ENCODE measurements at regions not wholly inside any gene's neighbourhood (a gene's known extent, or its start where the extent isn't known, plus 50 kb on each side); places are given as distances from the start of the nearest gene placed in this dataset.
"Not testable (repeated sequence)": the region's sequence is repeated elsewhere in the genome, so short reads cannot be mapped to it uniquely, and the experiment has no call there.

DNA sequence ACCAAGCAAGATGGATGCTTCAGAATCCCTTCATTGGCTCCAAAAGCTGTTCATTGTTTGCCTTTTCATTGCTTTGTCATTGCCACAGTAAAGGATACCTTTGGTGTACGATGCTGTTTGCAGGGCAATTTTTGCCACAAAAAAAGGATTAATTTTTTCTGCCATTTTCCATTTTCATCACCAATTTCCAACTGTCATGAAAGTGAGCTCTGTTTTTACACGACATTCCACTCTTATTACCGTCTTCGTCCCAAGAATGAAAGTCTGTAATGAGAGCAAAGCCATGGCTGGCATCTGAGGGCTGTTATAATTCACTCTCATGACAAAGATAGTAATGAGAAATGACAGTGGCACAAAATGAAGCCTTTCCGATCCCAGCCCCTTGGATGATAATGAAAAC lies 272.7 kb upstream of the DCN start:
- no peak for DNase-seq (ENCODE audit: low read depth, low spot score)

DNA sequence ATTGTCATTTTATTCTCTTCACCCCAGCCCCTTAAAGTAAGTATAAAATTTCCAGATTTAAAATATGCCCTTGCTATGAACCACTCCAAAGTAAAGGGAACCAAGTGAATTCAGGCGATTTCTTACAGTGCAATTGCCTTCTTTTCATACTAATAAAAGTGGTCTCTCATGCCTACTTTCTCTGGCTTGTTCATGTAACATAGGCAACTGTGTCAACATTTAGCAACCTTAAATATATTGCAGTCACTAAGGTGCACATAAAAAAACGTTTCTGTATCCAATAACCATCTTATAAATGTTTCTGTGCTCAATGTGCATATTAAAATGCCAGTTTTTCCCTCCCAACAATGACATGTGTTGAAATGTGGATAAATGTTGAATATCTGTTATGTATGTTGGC lies 271.6 kb upstream of the DCN start:
- DNase-seq (ENCODE audit: low read depth, low spot score) = no peak

DNA sequence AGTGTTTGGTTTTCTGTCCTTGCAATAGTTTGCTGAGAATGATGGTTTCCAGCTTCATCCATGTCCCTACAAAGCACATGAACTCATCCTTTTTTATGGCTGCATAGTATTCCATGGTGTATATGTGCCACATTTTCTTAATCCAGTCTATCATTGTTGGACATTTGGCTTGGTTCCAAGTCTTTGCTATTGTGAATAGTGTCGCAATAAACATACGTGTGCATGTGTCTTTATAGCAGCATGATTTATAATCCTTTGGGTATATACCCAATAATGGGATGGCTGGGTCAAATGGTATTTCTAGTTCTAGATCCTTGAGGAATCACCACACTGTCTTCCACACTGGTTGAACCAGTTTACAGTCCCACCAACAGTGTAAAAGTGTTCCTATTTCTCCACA lies 269.8 kb upstream of the DCN start:
- DNase-seq (ENCODE audit: low read depth, low spot score) = not testable (repeated sequence)

DNA sequence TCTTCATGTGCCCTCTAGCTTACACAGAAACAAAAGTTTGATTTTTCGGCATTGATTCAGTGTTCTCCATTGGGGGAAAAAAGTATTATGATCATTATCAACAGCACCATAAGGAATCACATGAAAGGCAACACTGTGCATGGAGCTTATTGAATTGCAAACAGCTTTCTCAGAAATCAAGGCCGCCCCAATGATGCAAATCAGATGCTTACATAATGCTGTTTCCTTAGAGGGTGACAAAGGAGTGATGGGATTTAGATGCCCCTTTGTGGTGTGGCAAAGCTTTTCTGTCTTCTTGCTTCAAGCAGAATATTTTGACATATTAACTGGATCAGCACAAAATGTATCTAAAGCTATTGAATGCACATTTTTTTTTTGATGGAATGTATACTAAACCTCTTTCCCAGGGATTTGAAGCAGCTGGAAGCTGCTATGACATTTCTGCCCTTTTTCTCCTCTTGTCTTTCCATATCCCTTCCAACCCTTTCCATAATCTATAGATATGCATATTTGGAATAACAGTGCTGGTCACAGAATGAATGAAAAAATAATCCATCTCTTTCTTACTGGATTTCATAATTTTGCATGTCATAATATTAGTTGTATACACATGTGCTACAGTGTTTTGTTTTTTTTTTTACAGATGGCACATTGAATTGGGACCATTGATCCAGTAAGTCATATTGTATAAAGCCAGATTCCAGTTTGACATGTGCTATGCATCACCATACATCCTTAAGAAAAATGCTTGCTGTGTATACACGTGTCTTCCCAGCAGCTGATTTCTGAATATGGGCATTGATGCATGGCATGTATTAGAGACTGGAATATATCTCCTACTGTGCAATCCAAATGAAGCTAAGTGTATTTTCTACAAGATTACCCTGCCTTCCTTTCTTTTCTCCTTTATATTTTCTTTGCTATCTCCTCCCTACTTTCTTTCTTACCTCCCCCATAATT lies 259.7 kb upstream of the DCN start:
- DNase-seq (ENCODE audit: low read depth, low spot score) = no peak

DNA sequence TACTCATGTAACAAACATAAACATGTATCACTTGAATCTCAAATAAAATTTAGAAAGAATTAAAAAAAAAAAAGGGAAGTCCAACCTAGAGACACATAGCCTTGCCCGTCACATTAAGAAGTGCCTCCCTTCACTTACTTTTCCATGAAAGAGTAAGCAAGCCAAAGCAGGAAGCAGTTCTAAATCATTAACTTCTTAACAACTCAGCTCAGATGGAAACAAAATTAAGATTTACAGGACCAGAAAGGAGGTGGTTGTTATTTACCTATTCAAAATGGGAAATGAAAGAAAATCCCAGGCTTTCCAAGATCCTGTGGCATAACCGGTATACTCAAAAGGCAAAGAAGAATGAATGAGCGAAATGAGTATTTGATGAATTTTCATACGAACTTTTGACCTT lies 258.6 kb upstream of the DCN start:
- DNase-seq (ENCODE audit: low read depth, low spot score) = no peak

DNA sequence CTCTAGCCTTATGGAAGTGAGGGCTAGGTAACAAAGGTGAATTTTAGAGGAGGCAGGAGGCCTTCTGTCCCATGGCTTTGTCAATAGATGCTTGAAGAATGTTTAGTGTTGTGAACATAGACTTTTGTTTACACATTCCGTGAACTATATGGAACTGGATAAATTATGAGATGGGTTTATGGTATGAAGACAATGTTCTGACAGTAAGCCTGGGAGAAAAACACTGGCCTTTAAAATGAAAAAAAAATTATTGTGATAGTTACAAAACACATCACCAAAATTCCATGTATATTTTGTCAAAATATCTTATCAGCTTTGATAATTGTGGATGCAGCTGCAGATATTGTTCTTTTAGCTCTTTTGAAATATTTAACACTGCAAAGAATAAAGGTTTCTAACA lies 251.5 kb upstream of the DCN start:
- DNase-seq (ENCODE audit: low read depth, low spot score) = no peak

DNA sequence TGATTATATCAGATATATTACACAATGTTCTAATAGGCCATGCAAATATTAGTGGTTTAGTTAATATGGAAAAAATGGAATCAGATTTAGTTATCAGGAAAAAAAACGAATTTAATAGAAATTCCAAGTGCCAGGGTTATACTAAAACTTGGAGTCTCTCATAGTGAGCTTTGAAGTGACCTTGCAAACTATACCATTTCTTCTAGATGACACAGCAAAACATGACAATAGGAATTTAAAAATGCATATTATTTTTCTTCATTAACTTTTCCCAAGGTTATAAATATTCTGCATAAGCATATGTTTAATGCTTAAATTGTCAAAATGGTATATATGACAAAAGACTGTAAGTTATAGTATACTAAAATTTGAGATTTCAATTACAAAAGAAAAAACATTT lies 250.1 kb upstream of the DCN start:
- DNase-seq (ENCODE audit: low read depth, low spot score) = no peak

DNA sequence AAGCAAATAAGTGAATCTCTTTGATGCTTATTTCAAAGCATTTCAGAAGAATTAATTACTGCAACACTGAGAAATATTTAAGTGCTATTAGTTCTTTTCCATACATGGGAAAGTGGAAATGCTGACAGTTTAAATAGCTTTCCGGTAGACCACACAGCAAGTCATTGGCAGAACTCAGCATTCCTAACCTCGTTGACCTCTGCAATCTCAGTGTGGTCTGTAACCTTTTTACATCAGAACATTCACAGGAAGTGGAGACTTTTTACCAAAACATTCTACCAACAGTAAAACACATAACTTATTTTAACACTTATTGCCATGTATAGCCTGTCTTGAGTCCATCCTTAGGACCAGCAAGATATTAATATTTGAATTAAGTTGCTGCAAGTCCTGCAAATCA lies 249.5 kb upstream of the DCN start:
- peak; percentile 73 for DNase-seq (ENCODE audit: low read depth, low spot score)

DNA sequence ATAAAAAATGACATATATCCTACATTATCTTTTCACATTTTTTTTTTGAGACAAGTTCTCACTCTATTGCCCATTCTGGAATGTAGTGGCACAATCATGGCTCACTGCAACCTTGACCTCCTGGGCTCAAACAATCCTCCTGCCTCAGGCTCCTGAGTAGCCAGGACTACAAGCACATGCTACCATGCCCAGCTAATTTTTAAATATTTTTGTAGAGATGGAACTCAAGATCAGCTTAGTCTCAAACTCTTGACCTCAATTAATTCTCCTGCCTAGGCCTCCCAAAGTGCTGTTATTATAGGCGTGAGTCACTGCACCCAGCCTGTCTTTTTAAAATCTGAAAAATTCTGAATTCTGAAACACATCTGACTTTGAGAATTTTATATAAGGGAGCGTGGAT lies 241.9 kb upstream of the DCN start:
- no peak for DNase-seq (ENCODE audit: low read depth, low spot score)

DNA sequence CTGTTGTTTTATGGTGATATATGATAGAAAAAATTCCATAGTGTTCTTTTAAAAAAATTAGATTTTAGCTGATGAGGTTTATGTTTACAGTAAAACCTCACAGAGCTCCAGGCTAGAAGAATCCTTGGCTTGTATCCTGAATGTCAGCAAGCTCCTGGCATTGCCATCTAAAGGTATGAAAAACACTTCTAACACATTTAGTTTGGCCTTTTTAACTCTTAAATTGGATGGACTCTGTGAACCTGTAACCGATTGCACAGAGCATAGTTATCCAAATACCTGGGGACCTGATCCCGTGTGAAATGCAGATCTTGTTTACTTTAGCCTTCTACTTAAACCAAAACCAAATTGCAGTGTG lies 241.1 kb upstream of the DCN start:
- DNase-seq (ENCODE audit: low read depth, low spot score) = no peak

DNA sequence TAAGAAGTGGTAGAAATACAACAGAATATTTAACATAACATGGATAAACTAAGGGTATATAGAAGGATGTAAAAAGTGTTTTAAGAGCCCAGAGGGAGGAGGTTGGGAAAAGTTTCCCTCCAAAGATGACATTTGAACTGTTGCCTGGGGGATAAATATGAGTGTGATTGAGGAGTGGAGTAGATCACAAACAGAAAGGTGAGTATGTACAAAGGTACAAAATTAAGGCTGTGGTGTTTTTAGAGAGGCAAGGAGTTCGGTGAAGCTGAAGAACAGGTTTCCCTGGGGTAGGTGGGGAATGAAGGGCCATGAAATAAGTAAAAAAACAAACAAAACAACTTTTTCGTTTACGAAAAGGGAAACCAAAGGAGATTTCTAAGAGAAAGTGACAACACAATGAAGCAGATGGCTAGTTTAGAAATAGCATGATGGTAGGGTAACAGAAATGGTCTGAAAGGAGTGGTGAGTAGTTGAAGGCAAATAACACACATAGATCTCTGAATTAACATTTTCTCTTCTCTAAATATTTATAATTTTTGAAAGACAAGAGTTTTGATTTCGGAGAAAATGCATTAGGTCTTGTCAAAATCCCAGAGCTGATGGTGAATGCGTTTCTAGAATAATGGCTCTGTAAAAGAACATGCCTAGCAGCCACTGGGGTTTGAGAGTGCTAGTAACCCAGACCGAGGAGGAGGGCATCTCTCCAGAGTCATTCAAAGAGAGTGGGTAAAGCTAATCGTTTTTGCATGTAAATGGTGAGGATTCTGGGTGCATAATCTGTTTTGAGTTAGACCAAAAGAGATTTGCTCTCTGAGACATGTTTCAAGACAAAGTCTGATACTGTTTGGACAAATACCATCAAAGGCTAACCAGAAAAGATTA lies 240.4 kb upstream of the DCN start:
- no peak for DNase-seq (ENCODE audit: low read depth, low spot score)

DNA sequence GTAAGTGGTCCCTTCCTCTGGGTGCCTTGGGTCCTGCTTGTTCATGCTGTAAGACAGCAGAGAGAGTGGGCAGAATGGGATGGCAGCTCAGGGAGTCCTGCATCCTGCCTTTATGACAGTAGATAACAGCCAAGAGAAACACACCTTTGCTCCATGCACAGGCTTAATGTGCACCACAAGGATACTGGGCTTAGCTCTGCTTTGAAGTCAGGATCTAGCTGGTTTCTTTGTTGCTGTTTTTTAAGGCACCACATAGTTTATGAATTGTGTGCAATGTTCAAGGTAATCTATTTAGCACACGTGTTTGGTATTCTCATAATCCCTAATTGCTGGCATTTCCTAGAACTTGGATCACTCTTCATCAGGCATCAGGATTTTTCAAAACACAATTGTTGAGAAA lies 239.5 kb upstream of the DCN start:
- DNase-seq (ENCODE audit: low read depth, low spot score) = no peak

DNA sequence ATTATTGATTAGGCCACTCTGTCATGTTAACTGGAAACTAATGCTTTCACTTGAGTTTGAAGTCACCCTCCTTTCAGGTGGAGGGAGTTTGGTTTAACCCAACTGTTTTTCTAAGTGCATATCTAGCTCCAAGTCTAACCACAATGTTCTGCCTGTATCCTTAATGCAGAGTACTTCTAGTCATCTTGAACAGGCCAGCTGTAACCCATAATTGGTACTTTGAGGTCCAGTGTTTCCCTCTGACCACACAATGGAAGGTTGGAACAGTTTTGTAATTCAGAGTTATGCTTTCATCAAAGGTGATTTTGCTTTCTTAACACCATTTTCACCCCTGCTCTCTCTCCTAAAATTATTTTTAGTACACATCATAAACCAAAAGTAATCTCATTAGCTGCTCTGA lies 237.2 kb upstream of the DCN start:
- DNase-seq (ENCODE audit: low read depth, low spot score) = peak; percentile 59

DNA sequence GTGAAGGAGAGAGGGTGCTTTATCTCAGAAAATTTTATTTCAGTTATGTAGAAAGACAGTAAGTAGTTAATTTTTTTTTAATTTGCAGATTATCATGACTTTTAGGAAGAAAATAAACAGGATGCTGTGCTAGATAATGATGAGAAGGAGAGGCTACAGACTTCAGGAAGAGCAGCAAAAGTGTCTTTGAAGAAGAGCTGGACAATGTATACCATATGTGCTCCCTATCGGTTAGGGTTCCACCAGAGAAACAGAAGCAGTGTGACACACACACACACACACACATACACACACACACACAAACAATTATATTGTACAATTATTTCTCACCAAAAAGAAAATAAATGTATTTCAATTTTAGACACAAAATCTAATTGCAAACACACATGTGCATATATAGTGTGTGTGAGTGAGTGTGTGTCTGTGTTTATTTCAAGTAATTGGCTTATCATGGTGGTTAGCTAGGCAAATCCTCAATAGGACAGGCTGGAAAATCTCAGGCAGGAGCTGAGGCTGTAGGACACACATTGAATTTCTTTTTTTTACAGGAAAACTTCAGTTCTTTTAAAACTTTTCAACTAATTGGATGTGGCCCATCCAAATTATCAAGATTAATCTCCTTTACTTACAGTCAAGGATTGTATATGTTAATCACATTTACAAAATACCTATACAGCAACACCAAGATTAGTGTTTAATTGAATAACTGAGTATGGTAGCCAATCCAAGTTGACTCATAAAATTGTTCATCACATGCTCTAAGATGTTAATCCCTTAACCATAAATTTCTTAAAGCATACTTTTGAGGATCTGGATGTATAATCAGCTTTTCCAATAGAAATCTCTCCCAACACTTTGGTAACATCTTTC lies 235.8 kb upstream of the DCN start:
- no peak for DNase-seq (ENCODE audit: low read depth, low spot score)

DNA sequence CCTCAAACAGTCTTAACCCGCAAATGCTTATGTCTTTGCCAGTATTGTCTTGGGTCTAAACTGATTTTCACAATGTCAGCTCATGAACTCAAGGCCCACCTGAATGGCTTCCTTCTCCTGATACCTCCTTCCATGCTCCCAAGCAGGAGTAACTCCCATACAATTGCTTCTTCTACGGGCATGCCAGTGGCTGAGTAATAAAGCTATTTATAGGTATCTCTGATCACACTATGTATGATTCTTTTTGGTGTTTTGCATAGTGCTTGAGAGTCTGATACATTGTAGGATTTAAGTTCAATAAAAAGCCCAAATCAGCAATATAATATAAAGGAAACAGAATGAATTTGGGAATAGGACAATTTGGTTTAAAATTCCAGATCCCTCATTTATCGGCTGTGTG lies 235.0 kb upstream of the DCN start:
- DNase-seq (ENCODE audit: low read depth, low spot score) = no peak

DNA sequence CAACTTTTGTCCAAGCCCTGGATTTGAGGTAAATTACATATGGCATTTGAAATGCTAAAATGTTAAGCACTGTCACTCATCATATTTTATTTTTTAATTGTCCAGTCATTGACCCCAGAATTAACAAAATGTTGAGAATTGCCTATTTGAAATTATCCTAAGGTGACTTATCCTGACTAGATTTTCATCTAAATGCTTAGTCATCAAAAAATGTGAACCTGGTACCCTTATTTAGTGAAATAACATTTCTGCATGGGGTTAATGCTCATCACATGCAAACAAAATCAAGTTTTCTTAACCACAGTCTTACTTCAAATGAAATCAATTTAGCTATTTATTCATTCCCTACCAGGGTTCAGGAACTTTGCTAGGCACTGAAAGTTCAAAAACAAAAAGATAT lies 232.0 kb upstream of the DCN start:
- no peak for DNase-seq (ENCODE audit: low read depth, low spot score)

DNA sequence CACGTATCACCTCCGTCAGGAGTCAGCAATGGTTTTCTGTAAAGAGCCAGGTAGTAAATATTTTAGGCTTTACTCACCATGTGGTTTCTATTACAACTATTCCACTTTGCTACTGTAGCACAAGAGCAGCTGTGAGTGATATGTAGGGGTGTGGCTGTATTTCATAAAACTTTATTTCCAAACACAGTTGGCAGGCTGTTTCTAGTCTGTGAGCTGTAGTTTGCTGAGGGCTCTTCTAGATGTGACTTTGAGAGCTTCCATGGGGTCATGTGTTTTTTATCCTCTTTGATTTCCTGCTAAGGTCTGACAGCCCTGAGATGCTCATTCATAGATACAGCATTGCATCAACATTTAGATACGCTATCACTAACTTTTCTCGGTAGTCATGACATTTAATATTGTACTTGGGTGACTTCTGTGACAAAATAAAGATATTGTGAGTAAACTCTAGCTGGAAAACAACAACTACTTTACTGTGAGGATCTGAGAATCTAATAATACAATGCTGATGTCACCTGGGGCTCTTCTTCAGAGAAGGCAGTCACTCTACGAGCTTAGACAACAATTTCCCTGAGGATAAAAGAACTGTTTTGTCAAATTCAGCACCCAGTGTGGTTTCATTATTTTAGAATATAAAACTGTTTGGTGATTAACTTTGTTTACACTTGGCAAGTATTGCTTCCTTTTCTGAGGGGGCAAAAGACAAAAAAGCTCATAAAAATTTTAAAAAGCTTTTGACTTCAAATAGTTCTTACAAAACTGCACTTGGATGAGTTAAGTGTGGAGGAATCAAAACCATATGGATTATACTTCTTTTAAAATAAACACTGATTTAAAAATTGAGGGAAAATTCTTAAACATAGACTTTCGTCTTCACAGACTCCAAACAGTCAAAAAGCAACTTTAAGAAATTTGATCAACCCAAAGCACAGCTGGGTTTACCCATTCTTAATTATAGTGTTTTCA lies 231.2 kb upstream of the DCN start:
- peak; percentile 67 for DNase-seq (ENCODE audit: low read depth, low spot score)

DNA sequence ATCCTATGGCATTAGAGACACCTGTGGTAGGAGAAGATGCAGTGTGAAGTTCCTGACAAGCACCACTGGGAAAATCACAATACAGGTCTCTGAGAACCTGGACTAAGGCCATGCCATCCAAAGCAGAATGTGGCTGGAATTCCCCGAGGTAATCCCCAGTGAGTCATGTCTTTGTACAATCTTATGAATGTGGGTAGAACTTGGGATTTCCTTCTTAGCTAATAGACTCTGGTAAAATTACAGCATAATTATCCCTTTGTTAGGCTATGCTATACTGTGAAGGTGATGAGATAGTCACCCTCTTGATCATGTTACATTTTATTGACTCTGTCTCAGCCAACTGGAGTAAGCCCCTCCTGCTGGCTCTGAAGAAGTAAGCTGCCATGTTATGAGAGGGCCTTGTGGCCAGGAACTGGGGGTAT lies 224.3 kb upstream of the DCN start:
- peak; percentile 87 for DNase-seq (ENCODE audit: low read depth, low spot score)

DNA sequence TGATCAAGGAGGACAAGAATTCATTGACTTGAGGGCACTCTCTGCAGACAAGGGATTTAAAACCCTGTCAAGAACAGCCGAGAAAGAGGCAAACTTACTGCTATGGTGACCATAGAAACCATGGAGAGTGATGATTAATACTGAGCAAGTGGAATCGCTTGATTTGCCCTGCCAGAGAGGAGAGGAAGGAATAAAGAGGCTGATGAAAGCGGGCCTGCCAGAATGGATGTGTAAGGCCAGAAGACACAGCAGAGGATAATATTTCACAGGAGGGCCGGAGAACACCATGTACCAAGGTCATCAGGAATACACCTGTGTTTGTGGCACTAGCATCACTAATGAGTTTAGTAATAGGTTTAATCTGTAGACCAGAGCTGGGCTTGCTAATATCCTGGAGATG lies 221.8 kb upstream of the DCN start:
- DNase-seq (ENCODE audit: low read depth, low spot score) = peak; percentile 33

DNA sequence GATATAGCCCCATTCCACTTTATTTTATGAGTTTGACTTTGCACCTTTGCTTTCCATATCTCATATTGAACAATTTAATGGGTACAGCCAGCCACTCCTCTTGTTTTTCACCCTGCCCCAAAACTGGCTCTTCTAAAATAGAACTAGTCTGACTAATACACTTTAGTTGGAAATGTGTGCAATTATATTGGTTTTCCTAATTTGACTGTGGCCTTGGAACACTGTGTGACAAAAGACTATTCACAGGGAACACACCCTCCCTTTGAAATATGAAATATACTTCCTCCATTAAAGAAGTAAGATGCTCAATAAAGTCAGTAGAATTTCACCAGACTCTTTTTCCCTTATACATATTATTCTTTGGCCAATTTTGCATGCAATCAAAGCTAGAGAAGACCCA lies 218.6 kb upstream of the DCN start:
- no peak for DNase-seq (ENCODE audit: low read depth, low spot score)

DNA sequence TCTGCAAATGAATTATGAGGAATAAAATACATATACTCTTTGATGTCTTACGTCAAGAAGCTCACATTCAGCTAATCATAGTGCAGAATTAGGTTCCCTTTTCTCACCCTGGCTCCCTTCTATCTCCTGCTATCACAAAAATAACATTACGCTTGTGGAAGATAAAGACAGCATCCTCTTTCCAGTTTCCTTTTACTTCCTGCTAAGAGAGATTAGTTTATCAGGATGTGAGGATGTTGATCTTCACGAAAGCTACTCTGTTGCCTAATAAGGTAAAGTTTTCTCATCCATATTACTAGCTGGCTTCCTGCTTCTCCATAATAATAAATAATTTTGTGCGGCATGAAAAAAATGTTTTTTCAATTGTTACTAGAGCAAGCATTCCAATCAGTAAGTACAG lies 217.7 kb upstream of the DCN start:
- no peak for DNase-seq (ENCODE audit: low read depth, low spot score)
